Lower lobe of right lung (tissue), 2 donors: ENCODE measurements at regions not wholly inside any gene's neighbourhood (a gene's known extent, or its start where the extent isn't known, plus 50 kb on each side); places are given as distances from the start of the nearest gene placed in this dataset.

Source experiments
- ATAC-seq, 2 donors: fragments of 200-7000 bp; cut with Tn5 transposase; one replicate each; pipeline ENCODE4 v1.9.1; 2020 to 2022; ENCODE audit warnings: mild to moderate bottlenecking in 2 of 2, moderate library complexity in 2 of 2
- DNase-seq: peaks from one replicate; pipeline ENCODE4 v3.0.0-alpha.2; 2020
- H3K27ac ChIP-seq: fragments of 200-600 bp; one replicate; pipeline ENCODE4 v1.8.0; 2022
- H3K27me3 ChIP-seq: fragments of 200-600 bp; one replicate; pipeline ENCODE4 v1.8.0; 2022; ENCODE audit warnings: low read depth
- H3K36me3 ChIP-seq: fragments of 200-600 bp; one replicate; pipeline ENCODE4 v1.8.0; 2022; ENCODE audit warnings: mild to moderate bottlenecking
- H3K4me1 ChIP-seq: fragments of 200-600 bp; one replicate; pipeline ENCODE4 v1.8.0; 2022
- H3K4me3 ChIP-seq: fragments of 200-600 bp; one replicate; pipeline ENCODE4 v1.8.0; 2022; ENCODE audit warnings: mild to moderate bottlenecking
- H3K9me3 ChIP-seq: fragments of 200-600 bp; one replicate; pipeline ENCODE4 v1.8.0; 2022
- CTCF ChIP-seq: fragments of 200-600 bp; IDR thresholded peaks from one replicate; pipeline ENCODE4 v1.8.0; 2022; ENCODE audit warnings: antibody characterized with exemption, mild to moderate bottlenecking
- intact Hi-C: fragments of 100-400 bp; cut with DNase I; formaldehyde crosslinking; loops from one replicate; pipeline ENCODE4 v1.11.0; 2022
- donor health status: DM: no; HTN: yes; CAD: no; lungs with severe emphysema.

GRCh38 chr11:27968461-27968860 is 139.5 kb downstream of the KIF18A start:
- no peaks in the 10 kb centered on the region for H3K36me3 ChIP-seq
- H3K27ac ChIP-seq, result no peak overlapping the region
- no peaks in the 10 kb centered on the region for H3K4me1 ChIP-seq
- H3K4me3 ChIP-seq, result no peak overlapping the region
- intact Hi-C loops, result no loop called here
- H3K27me3 ChIP-seq, result no peaks in the 10 kb centered on the region
- DNase-seq, result no peak
- no peak for TF ChIP-seq CTCF
- no peak for ATAC-seq
- H3K9me3 ChIP-seq, result no peaks in the 10 kb centered on the region

- H3K36me3 ChIP-seq, result no peaks in the 10 kb centered on the region
- TF ChIP-seq CTCF, result no peak
- intact Hi-C loops, result no loop called here
Observed at GRCh38 chr11:27965559-27965958, 142.4 kb downstream of the KIF18A start.

GRCh38 chr11:27963370-27963769 is 144.6 kb downstream of the KIF18A start:
- H3K4me1 ChIP-seq, result no peaks in the 10 kb centered on the region
- intact Hi-C loops, result no loop called here
- no peaks in the 10 kb centered on the region for H3K36me3 ChIP-seq
- no peak overlapping the region for H3K4me3 ChIP-seq
- no peaks in the 10 kb centered on the region for H3K9me3 ChIP-seq
- no peak overlapping the region for H3K27ac ChIP-seq
- no peak for TF ChIP-seq CTCF
- ATAC-seq (no peak), DNase-seq (no peak)
- no peaks in the 10 kb centered on the region for H3K27me3 ChIP-seq

More at GRCh38 chr11:27965559-27965958, 142.4 kb downstream of the KIF18A start:
- Histone ChIP-seq H3K4me3 (no peak overlapping the region), H3K9me3 (no peaks in the 10 kb centered on the region), H3K4me1 (no peaks in the 10 kb centered on the region), H3K27ac (no peak overlapping the region), H3K27me3 (no peaks in the 10 kb centered on the region)
- DNase-seq (no peak), ATAC-seq (no peak)

- Histone ChIP-seq H3K27me3 (no peaks in the 10 kb centered on the region), H3K27ac (no peak overlapping the region), H3K4me3 (no peak overlapping the region), H3K4me1 (no peaks in the 10 kb centered on the region), H3K36me3 (no peaks in the 10 kb centered on the region), H3K9me3 (no peaks in the 10 kb centered on the region)
- DNase-seq (no peak), ATAC-seq (no peak)
- intact Hi-C loops, result no loop called here
- TF ChIP-seq CTCF, result no peak
Observed at GRCh38 chr11:27949951-27950738, 157.8 kb downstream of the KIF18A start.

- TF ChIP-seq CTCF, result no peak
- intact Hi-C loops, result no loop called here
- Histone ChIP-seq H3K9me3 (no peaks in the 10 kb centered on the region), H3K27me3 (no peaks in the 10 kb centered on the region), H3K36me3 (no peaks in the 10 kb centered on the region), H3K4me1 (no peaks in the 10 kb centered on the region), H3K27ac (no peak overlapping the region), H3K4me3 (no peak overlapping the region)
- ATAC-seq, result no peak
- no peak for DNase-seq
Observed at GRCh38 chr11:27945348-27945747, 162.6 kb downstream of the KIF18A start.
